ENCODE measurements at regions not wholly inside any gene's neighbourhood (a gene's known extent, or its start where the extent isn't known, plus 50 kb on each side); places are given as distances from the start of the nearest gene placed in this dataset.

GRCh38 chrX:63935835-63936234, 150.8 kb upstream of the ARHGEF9 start:
- no peak for TF ChIP-seq POLR2A (IDR thresholded peaks at IDR 0.05; ENCODE audit: low read depth, low read length)
- no peak for TF ChIP-seq POLR2AphosphoS5 (IDR thresholded peaks at IDR 0.05; ENCODE audit: low read depth, low read length)
- TF ChIP-seq TAF1 (IDR thresholded peaks at IDR 0.05; ENCODE audit: borderline replicate concordance, low read depth, low read length) = no peak
